ENCODE measurements at regions not wholly inside any gene's neighbourhood (a gene's known extent, or its start where the extent isn't known, plus 50 kb on each side); places are given as distances from the start of the nearest gene placed in this dataset.

GRCh38 chr6:40956936-40957335 is 82.1 kb downstream of the UNC5CL start:
- ChIA-PET POLR2A (no interaction called here), RAD21 (ENCODE audit: low non-redundant PET in 1 of 2, low total read pairs in 2 of 2, uncharacterized antibody in 2 of 2, unreplicated experiment in 2 of 2) (no interaction called here), CTCF (no interaction called here)
- Histone ChIP-seq H3K9me2 (ENCODE audit: insufficient read depth) (no peaks in the 10 kb centered on the region), H3K27ac (ENCODE audit: low read depth, low read length) (no peak overlapping the region), H3K9me3 (ENCODE audit: control insufficient read depth in 1 of 2, insufficient read depth in 1 of 2, low read depth in 1 of 2, low read length in 2 of 2) (no peaks in the 10 kb centered on the region), H4K20me1 (ENCODE audit: insufficient read depth) (no peaks in the 10 kb centered on the region), H3K9ac (ENCODE audit: low read length) (no peak overlapping the region), H3K4me3 (replicated peaks in 1 of 2; ENCODE audit: low read depth in 1 of 2, low read length in 2 of 2) (no peak overlapping the region), H3K27me3 (ENCODE audit: insufficient read depth, low read length) (no peaks in the 10 kb centered on the region), H3K36me3 (ENCODE audit: control insufficient read depth in 1 of 2, insufficient read depth in 2 of 2, low read length in 2 of 2) (no peaks in the 10 kb centered on the region), H3K4me1 (ENCODE audit: control insufficient read depth in 1 of 2, insufficient read depth in 2 of 2, low read length in 2 of 2) (peaks cover 5 to 27% of the 10 kb centered on the region in 2 experiments), H3K4me2 (ENCODE audit: low read length) (no peak overlapping the region), H2AFZ (ENCODE audit: low read depth, low read length, poor library complexity, severe bottlenecking) (no peak overlapping the region), H3K79me2 (ENCODE audit: insufficient read depth, low read length) (no peaks in the 10 kb centered on the region)
- BruUV-seq (replicated peaks) = no TSS peak
- DNase-seq (ENCODE audit: low read depth, low spot score) = no peak
- TF ChIP-seq TCF7L2 (IDR thresholded peaks at IDR 0.05; ENCODE audit: borderline replicate concordance, extremely low read depth, insufficient read depth, insufficient read length) = no peak
- TF ChIP-seq POLR2A (IDR thresholded peaks at IDR 0.05; ENCODE audit: borderline replicate concordance, extremely low read depth, insufficient read depth, insufficient read length) = no peak
- TF ChIP-seq ZBTB33 (IDR thresholded peaks at IDR 0.05; ENCODE audit: extremely low read depth, insufficient replicate concordance, low read length) = no peak
- TF ChIP-seq CTCF (IDR thresholded peaks at IDR 0.05 in 2 of 3, conservative IDR thresholded peaks at IDR 0.05 in 1 of 3; ENCODE audit: borderline replicate concordance in 1 of 3, insufficient read depth in 1 of 3, low read depth in 2 of 3, low read length in 2 of 3) = no peak
- TF ChIP-seq JUND (IDR thresholded peaks at IDR 0.05) = no peak
- TF ChIP-seq ZNF274 (IDR thresholded peaks at IDR 0.05; ENCODE audit: low read depth, low read length) = no peak
- TF ChIP-seq EZH2phosphoT487 (IDR thresholded peaks at IDR 0.05; ENCODE audit: borderline replicate concordance) = no peak
- TF ChIP-seq SIN3A (IDR thresholded peaks at IDR 0.05; ENCODE audit: low read depth) = no peak
- TF ChIP-seq MAX (IDR thresholded peaks at IDR 0.05) = no peak
- TF ChIP-seq YY1 (IDR thresholded peaks at IDR 0.05; ENCODE audit: extremely low read depth, insufficient replicate concordance, low read depth, low read length) = no peak
- TF ChIP-seq ELF1 (IDR thresholded peaks at IDR 0.05; ENCODE audit: borderline replicate concordance, low read depth) = no peak
- no peak for TF ChIP-seq SP1 (IDR thresholded peaks at IDR 0.05; ENCODE audit: low read depth)
- TF ChIP-seq POLR2AphosphoS5 (IDR thresholded peaks at IDR 0.05; ENCODE audit: low read depth, low read length) = no peak
- ATAC-seq = no peak
- intact Hi-C loops (cut with micrococcal nuclease) = no loop called here

Measured in HCT116 (cell line).